Chondrocyte (in vitro differentiated cells): ENCODE measurements at regions not wholly inside any gene's neighbourhood (a gene's known extent, or its start where the extent isn't known, plus 50 kb on each side); places are given as distances from the start of the nearest gene placed in this dataset.

Source experiments
- DNase-seq: peaks from one replicate; pipeline ENCODE4 v3.0.0; 2021; ENCODE audit warnings: mixed read lengths, low spot score
- H3K27ac Mint-ChIP-seq: one replicate; pipeline ENCODE4 v1.8.0; 2021; ENCODE audit warnings: mild to moderate bottlenecking, moderate library complexity, mixed read lengths; ENCODE audit not compliant: unreplicated experiment
- H3K27me3 Mint-ChIP-seq: 2 replicates; pipeline ENCODE4 v1.8.0; 2021; ENCODE audit warnings: low read depth, mixed read lengths
- H3K36me3 Mint-ChIP-seq: 2 replicates; pipeline ENCODE4 v1.8.0; 2021; ENCODE audit warnings: low read depth, mixed read lengths
- H3K4me1 Mint-ChIP-seq: 2 replicates; pipeline ENCODE4 v1.8.0; 2021; ENCODE audit warnings: low read depth, mild to moderate bottlenecking, mixed read lengths
- H3K4me3 Mint-ChIP-seq: one replicate; pipeline ENCODE4 v1.8.0; 2021; ENCODE audit warnings: mild to moderate bottlenecking, moderate library complexity, mixed read lengths; ENCODE audit not compliant: unreplicated experiment
- H3K9me3 Mint-ChIP-seq: 2 replicates; pipeline ENCODE4 v1.8.0; 2021; ENCODE audit warnings: low read depth, mixed read lengths
- TF ChIP-seq, protein P1 (sequence below): fragments of 200-600 bp; sonication (generic); IDR thresholded peaks from 2 replicates; pipeline ENCODE4 v1.5.0; 2021; ENCODE audit warnings: antibody characterized with exemption, mild to moderate bottlenecking, moderate library complexity

DNA sequence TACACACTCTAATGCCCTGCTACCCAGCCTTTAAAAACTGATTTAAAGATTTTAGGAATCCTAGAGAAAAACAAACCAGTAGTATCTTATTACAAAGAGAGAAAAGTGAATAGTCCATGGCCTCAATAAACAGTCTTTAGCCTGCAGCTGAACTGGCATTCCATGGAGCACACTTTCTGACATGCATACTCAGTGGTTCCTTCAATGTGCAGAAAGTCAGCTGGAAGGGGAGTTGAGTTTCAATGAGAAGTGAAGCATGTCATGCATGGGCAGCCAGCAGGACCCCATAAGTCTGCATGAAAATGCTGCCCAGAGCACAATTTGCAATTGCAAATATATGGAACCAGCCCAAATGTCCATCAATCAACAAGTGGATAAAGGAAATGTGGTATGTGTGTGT, 273.7 kb downstream of the UQCRFS1 start:
- peaks cover 35% of the 10 kb centered on the region for H3K4me1 Mint-ChIP-seq
- H3K27ac Mint-ChIP-seq = no peak overlapping the region
- DNase-seq = no peak
- H3K9me3 Mint-ChIP-seq = peaks cover 10% of the 10 kb centered on the region
- TF ChIP-seq, protein P1, sequence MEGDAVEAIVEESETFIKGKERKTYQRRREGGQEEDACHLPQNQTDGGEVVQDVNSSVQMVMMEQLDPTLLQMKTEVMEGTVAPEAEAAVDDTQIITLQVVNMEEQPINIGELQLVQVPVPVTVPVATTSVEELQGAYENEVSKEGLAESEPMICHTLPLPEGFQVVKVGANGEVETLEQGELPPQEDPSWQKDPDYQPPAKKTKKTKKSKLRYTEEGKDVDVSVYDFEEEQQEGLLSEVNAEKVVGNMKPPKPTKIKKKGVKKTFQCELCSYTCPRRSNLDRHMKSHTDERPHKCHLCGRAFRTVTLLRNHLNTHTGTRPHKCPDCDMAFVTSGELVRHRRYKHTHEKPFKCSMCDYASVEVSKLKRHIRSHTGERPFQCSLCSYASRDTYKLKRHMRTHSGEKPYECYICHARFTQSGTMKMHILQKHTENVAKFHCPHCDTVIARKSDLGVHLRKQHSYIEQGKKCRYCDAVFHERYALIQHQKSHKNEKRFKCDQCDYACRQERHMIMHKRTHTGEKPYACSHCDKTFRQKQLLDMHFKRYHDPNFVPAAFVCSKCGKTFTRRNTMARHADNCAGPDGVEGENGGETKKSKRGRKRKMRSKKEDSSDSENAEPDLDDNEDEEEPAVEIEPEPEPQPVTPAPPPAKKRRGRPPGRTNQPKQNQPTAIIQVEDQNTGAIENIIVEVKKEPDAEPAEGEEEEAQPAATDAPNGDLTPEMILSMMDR = no peak
- no peak overlapping the region for H3K4me3 Mint-ChIP-seq
- H3K27me3 Mint-ChIP-seq = no peaks in the 10 kb centered on the region
- peaks cover 5% of the 10 kb centered on the region for H3K36me3 Mint-ChIP-seq

GRCh38 chr19:28936001-28936400, 276.9 kb downstream of the UQCRFS1 start:
- Mint-ChIP-seq H3K9me3 (peaks cover 10% of the 10 kb centered on the region), H3K4me1 (peaks cover 26% of the 10 kb centered on the region), H3K27ac (no peak overlapping the region), H3K36me3 (peaks cover 9% of the 10 kb centered on the region), H3K4me3 (no peak overlapping the region), H3K27me3 (no peaks in the 10 kb centered on the region)
- no peak for DNase-seq
- TF ChIP-seq, protein P1 = no peak

DNA sequence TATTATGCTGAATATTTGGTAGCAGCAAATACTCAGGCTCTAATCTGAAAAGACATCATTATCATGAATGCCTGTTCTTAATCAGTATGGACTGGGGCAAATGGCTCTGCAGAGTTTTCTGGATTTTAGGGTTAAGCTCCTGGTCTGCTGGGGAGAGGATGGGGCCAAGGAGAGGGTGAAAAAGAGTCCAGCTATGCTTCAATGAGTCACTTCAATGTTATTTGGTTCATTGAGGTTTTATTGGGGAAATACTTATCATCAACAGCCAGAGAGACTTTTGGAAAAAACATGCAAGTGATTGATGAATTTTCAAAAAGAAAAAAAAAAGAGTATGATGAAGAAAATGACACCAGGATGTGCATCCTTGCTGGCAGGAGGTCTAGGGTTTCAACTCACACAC, 278.3 kb downstream of the UQCRFS1 start:
- H3K36me3 Mint-ChIP-seq = peaks cover 9% of the 10 kb centered on the region
- no peaks in the 10 kb centered on the region for H3K27me3 Mint-ChIP-seq
- TF ChIP-seq, protein P1 = no peak
- peaks cover 10% of the 10 kb centered on the region for H3K9me3 Mint-ChIP-seq
- peaks cover 18% of the 10 kb centered on the region for H3K4me1 Mint-ChIP-seq
- DNase-seq = no peak
- H3K4me3 Mint-ChIP-seq = no peak overlapping the region
- H3K27ac Mint-ChIP-seq = no peak overlapping the region

DNA sequence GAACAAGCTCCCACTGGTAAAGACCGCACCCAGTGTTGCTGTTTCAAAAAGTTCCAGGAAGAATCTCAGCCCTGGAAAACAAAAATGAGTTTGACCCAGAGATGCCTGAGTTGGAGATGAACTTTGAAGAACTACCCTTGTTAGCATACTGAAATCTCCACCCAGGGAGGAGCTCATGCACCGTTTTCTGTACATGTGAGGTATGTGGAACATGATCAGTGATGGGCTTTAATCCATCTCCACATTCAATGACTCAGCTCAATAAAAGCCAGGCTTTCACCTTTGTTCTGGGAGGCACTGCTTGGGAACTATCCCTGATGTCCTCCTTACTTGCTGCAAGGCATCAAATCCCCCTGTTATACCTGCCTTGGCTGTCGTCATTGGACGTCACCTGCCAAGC, 279.9 kb downstream of the UQCRFS1 start:
- Mint-ChIP-seq H3K27me3 (no peaks in the 10 kb centered on the region), H3K4me3 (no peak overlapping the region)
- DNase-seq = no peak

GRCh38 chr19:28932446-28932845, 280.5 kb downstream of the UQCRFS1 start:
- Mint-ChIP-seq H3K4me1 (peaks cover 31% of the 10 kb centered on the region), H3K36me3 (peaks cover 5% of the 10 kb centered on the region), H3K27ac (no peak overlapping the region), H3K4me3 (no peak overlapping the region), H3K9me3 (no peaks in the 10 kb centered on the region), H3K27me3 (no peaks in the 10 kb centered on the region)
- TF ChIP-seq, protein P1 = no peak
- no peak for DNase-seq

More for the DNA sequence above, 279.9 kb downstream of the UQCRFS1 start:
- Mint-ChIP-seq H3K27ac (no peak overlapping the region), H3K4me1 (peaks cover 30% of the 10 kb centered on the region), H3K36me3 (peaks cover 5% of the 10 kb centered on the region), H3K9me3 (no peaks in the 10 kb centered on the region)
- TF ChIP-seq, protein P1 = no peak
